ENCODE measurements at regions not wholly inside any gene's neighbourhood (a gene's known extent, or its start where the extent isn't known, plus 50 kb on each side); places are given as distances from the start of the nearest gene placed in this dataset.

DNA sequence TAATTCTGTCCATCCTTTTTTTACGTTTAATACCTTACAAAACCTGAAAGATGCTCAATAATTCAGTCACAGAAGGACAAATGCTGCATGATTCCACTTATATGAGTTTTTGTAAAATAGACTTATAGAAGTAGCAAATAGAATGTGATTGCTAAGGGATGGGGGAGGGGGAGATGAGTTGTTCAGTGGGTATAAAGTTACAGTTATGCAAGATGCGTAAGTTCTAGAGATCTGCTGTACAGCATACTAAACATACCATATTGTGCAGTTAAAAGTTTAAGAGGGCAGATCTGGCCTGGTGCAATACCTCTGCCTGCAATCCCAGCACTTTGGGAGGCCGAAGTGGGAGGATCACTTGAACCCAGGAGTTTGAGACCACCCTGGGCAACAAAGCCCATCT, 78.8 kb downstream of the TET3 start:
- H3K4me3 ChIP-seq (replicated peaks in 1 of 2; ENCODE audit: low read depth in 2 of 2, low read length in 2 of 2): no peak overlapping the region
- TF ChIP-seq, protein P1, sequence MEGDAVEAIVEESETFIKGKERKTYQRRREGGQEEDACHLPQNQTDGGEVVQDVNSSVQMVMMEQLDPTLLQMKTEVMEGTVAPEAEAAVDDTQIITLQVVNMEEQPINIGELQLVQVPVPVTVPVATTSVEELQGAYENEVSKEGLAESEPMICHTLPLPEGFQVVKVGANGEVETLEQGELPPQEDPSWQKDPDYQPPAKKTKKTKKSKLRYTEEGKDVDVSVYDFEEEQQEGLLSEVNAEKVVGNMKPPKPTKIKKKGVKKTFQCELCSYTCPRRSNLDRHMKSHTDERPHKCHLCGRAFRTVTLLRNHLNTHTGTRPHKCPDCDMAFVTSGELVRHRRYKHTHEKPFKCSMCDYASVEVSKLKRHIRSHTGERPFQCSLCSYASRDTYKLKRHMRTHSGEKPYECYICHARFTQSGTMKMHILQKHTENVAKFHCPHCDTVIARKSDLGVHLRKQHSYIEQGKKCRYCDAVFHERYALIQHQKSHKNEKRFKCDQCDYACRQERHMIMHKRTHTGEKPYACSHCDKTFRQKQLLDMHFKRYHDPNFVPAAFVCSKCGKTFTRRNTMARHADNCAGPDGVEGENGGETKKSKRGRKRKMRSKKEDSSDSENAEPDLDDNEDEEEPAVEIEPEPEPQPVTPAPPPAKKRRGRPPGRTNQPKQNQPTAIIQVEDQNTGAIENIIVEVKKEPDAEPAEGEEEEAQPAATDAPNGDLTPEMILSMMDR (IDR thresholded peaks at IDR 0.05; ENCODE audit: low read depth, low read length): no peak
- peak in 1 of 2 donors; percentile 15 for DNase-seq (ENCODE audit: low read depth in 2 of 2)

- no peak for DNase-seq (ENCODE audit: low read depth in 2 of 2)
- TF ChIP-seq, protein P1 (IDR thresholded peaks at IDR 0.05; ENCODE audit: low read depth, low read length): no peak
Measured at GRCh38 chr2:74065456-74065855, 80.7 kb downstream of the TET3 start.

GRCh38 chr2:74066491-74067203, 81.1 kb downstream of the BOLA3 start:
- H3K4me3 ChIP-seq (replicated peaks in 1 of 2; ENCODE audit: low read depth in 2 of 2, low read length in 2 of 2): no peak overlapping the region
- TF ChIP-seq, protein P1 (IDR thresholded peaks at IDR 0.05; ENCODE audit: low read depth, low read length): no peak
- DNase-seq (ENCODE audit: low read depth in 2 of 2): peak in 1 of 2 donors; percentile 60

More at GRCh38 chr2:74065456-74065855, 80.7 kb downstream of the TET3 start:
- no peak overlapping the region for H3K4me3 ChIP-seq (replicated peaks in 1 of 2; ENCODE audit: low read depth in 2 of 2, low read length in 2 of 2)

- DNase-seq (ENCODE audit: low read depth in 2 of 2): no peak
- TF ChIP-seq, protein P1 (IDR thresholded peaks at IDR 0.05; ENCODE audit: low read depth, low read length): no peak
- H3K4me3 ChIP-seq (replicated peaks in 1 of 2; ENCODE audit: low read depth in 2 of 2, low read length in 2 of 2): no peak overlapping the region
Measured at GRCh38 chr2:74067221-74067747, 80.4 kb downstream of the BOLA3 start.

DNA sequence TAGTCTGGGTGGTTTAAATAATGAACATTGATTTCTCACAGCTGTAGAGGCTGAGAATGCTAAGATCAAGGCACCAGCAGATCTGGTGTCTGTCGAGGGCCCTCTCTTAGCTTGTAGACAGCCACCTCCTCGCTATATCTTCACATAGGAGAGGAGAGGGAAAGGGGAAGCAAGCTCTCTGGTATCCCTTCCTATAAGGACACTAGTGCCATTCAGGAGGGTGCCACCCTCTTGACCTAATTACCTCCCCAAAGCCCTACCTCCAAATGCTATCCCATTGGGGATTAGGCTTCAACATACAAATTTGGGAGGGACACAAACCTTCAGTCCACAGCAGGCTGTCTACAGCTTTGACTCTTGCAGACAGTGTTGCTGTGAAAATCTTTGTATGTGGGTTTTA, 76.7 kb downstream of the BOLA3 start:
- TF ChIP-seq, protein P1 (IDR thresholded peaks at IDR 0.05; ENCODE audit: low read depth, low read length): no peak
- no peak overlapping the region for H3K4me3 ChIP-seq (replicated peaks in 1 of 2; ENCODE audit: low read depth in 2 of 2, low read length in 2 of 2)
- no peak for DNase-seq (ENCODE audit: low read depth in 2 of 2)

GRCh38 chr2:74071426-74071825, 76.3 kb downstream of the BOLA3 start:
- no peak for DNase-seq (ENCODE audit: low read depth in 2 of 2)

More at GRCh38 chr2:74071426-74071825, 76.3 kb downstream of the BOLA3 start:
- no peak overlapping the region for H3K4me3 ChIP-seq (replicated peaks in 1 of 2; ENCODE audit: low read depth in 2 of 2, low read length in 2 of 2)
- TF ChIP-seq, protein P1 (IDR thresholded peaks at IDR 0.05; ENCODE audit: low read depth, low read length): no peak
